B cell (primary cell): ENCODE measurements at regions not wholly inside any gene's neighbourhood (a gene's known extent, or its start where the extent isn't known, plus 50 kb on each side); places are given as distances from the start of the nearest gene placed in this dataset.

Experiments used
- ATAC-seq: fragments of 200-7000 bp; cut with Tn5 transposase; one replicate; pipeline ENCODE4 v1.10.0; 2021; ENCODE audit warnings: low read depth, mild to moderate bottlenecking, moderate number of reproducible peaks, moderate library complexity
- CTCF ChIA-PET: fragments of 350-600 bp; sonication (Branson Sonifier 250); formaldehyde crosslinking; loops from one replicate; lab custom pipeline; 2021; ENCODE audit warnings: antibody characterized with exemption, inconsistent platforms; lab: Charles Lee
- POLR2A ChIA-PET: fragments of 350-600 bp; sonication (Branson Sonifier 250); formaldehyde crosslinking; loops from one replicate; lab custom pipeline; 2021; ENCODE audit warnings: antibody characterized with exemption; lab: Charles Lee
- DNase-seq: peaks from one replicate; pipeline ENCODE4 v3.0.0; 2013
- H2AFZ ChIP-seq: 2 replicates; pipeline ENCODE4 v1.6.1; 2012; ENCODE audit warnings: mild to moderate bottlenecking, low read depth, low read length; ENCODE audit not compliant: insufficient read depth, poor library complexity, severe bottlenecking
- H3K27ac ChIP-seq, 2 donors: 1 replicate in 1 of 2; 2 replicates in 1 of 2; pipeline ENCODE4 v1.5.1; 2012 to 2013; ENCODE audit warnings: low read length in 2 of 2, mild to moderate bottlenecking in 2 of 2, moderate library complexity in 1 of 2
- H3K27me3 ChIP-seq, 4 experiments: fragments of 200-600 bp in 1 of 4; sonication (generic) in 1 of 4; replicated peaks in 1 of 4; 1 replicate in 2 of 4; 2 replicates in 2 of 4; pipeline versions ENCODE4 v1.6.1 to v1.7.0; 2013 to 2016; ENCODE audit warnings: low read length in 3 of 4, mild to moderate bottlenecking in 2 of 4, mixed read lengths in 1 of 4, moderate library complexity in 1 of 4; ENCODE audit not compliant: insufficient read depth in 4 of 4, control insufficient read depth in 3 of 4; ENCODE audit errors: control extremely low read depth in 1 of 4
- H3K36me3 ChIP-seq, 2 experiments: replicated peaks in 1 of 2; 1 replicate in 1 of 2; 2 replicates in 1 of 2; pipeline versions ENCODE4 v1.6.1 to v1.7.1; 2013; ENCODE audit warnings: low read length in 1 of 2; ENCODE audit not compliant: insufficient read depth in 2 of 2, control insufficient read depth in 1 of 2; ENCODE audit errors: control extremely low read depth in 1 of 2, extremely low read depth in 1 of 2
- H3K4me1 ChIP-seq, 2 donors: fragments of 200-600 bp in 1 of 2; sonication (generic) in 1 of 2; 1 replicate in 1 of 2; 2 replicates in 1 of 2; pipeline versions ENCODE4 v1.5.1 to v1.6.1; 2013 to 2017; ENCODE audit warnings: low read length in 2 of 2; ENCODE audit not compliant: control insufficient read depth in 2 of 2, insufficient read depth in 2 of 2
- H3K4me2 ChIP-seq: replicated peaks from 2 replicates; pipeline ENCODE3; 2012; ENCODE audit warnings: mild to moderate bottlenecking, low read depth, low read length; ENCODE audit not compliant: poor library complexity, severe bottlenecking
- H3K4me3 ChIP-seq, 5 experiments: fragments of 200-600 bp in 1 of 5; sonication (generic) in 1 of 5; 1 replicate in 3 of 5; 2 replicates in 2 of 5; pipeline versions ENCODE4 v1.5.1 to v1.7.0; 2011 to 2016; ENCODE audit warnings: low read length in 4 of 5, mild to moderate bottlenecking in 4 of 5, low read depth in 2 of 5, control low read depth in 1 of 5, moderate library complexity in 1 of 5; ENCODE audit not compliant: insufficient read depth in 1 of 5; ENCODE audit errors: control extremely low read depth in 1 of 5, extremely low read depth in 1 of 5
- H3K79me2 ChIP-seq: fragments of 200-600 bp; sonication (generic); one replicate; pipeline ENCODE4 v1.6.0; 2016; ENCODE audit warnings: low read length; ENCODE audit not compliant: control insufficient read depth, insufficient read depth
- H3K9ac ChIP-seq: fragments of 200-600 bp; sonication (generic); 2 replicates; pipeline ENCODE4 v1.6.1; 2017; ENCODE audit warnings: mild to moderate bottlenecking, low read length, moderate library complexity
- H3K9me3 ChIP-seq, 3 donors: one replicate each; pipeline versions ENCODE4 v1.6.1 to v1.7.1; 2013; ENCODE audit warnings: low read length in 2 of 3; ENCODE audit not compliant: control insufficient read depth in 2 of 3, insufficient read depth in 1 of 3; ENCODE audit errors: control extremely low read depth in 1 of 3
- H4K20me1 ChIP-seq: 2 replicates; pipeline ENCODE4 v1.6.0; 2012; ENCODE audit warnings: mild to moderate bottlenecking, low read length; ENCODE audit not compliant: insufficient read depth, control insufficient read depth, poor library complexity, severe bottlenecking
- H3K27ac Mint-ChIP-seq: one replicate; pipeline ENCODE4 v1.8.0; 2021; ENCODE audit warnings: mixed read lengths
- H3K27me3 Mint-ChIP-seq: one replicate; pipeline ENCODE4 v1.8.0; 2021; ENCODE audit warnings: mixed read lengths
- H3K4me1 Mint-ChIP-seq: one replicate; pipeline ENCODE4 v1.8.0; 2021; ENCODE audit warnings: mixed read lengths
- H3K4me3 Mint-ChIP-seq: one replicate; pipeline ENCODE4 v1.8.0; 2021; ENCODE audit warnings: mixed read lengths
- H3K9me3 Mint-ChIP-seq: one replicate; pipeline ENCODE4 v1.8.0; 2022; ENCODE audit warnings: mixed read lengths; ENCODE audit not compliant: insufficient read depth
- EZH2 ChIP-seq: IDR thresholded peaks from 2 replicates; pipeline ENCODE4 v1.6.1; 2012; ENCODE audit warnings: borderline replicate concordance, low read depth, mild to moderate bottlenecking, moderate library complexity, low read length; ENCODE audit not compliant: insufficient read depth, poor library complexity, severe bottlenecking
- WGBS: methylation state at CpG from one replicate; pipeline ENCODE4 v1.1.5; 2013; ENCODE audit warnings: missing lambda C conversion rate; ENCODE audit not compliant: insufficient coverage; 5-methylcytosine and 5-hydroxymethylcytosine counted together
- intact Hi-C: fragments of 100-400 bp; cut with micrococcal nuclease; formaldehyde crosslinking; loops from one replicate; pipeline ENCODE4 v1.10.0; 2022
- TF ChIP-seq, protein P1 (sequence below): fragments of 200-600 bp; IDR thresholded peaks from one replicate; pipeline ENCODE4 v1.8.0; 2022; ENCODE audit warnings: antibody characterized with exemption, mild to moderate bottlenecking

DNA sequence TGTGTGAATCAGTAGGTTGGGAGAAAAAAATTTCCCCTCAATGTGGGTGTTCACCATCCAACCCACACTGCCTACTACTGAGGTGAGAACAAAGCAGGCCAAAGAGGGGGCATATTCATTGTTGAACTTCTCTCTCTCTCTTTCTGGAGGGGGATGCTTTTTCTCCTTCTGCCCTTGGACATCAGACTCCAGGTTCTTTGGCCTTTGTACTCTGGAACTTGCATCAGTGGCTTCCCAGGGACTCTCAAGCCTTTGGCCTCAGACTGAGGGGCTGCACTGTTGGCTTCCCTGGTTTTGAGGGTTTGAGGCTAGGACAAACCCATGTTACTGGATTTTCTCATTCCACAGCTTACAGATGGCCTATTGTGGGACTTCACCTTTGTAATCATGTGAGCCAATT, 417.2 kb downstream of the ELAVL2 start:
- H3K9me3 Mint-ChIP-seq = no peaks in the 10 kb centered on the region
- ChIA-PET CTCF (no interaction called here), POLR2A (no interaction called here)
- ATAC-seq (no peak), DNase-seq (no peak)
- no peak overlapping the region for H3K9ac ChIP-seq
- no peaks in the 10 kb centered on the region for H4K20me1 ChIP-seq
- TF ChIP-seq, protein P1, sequence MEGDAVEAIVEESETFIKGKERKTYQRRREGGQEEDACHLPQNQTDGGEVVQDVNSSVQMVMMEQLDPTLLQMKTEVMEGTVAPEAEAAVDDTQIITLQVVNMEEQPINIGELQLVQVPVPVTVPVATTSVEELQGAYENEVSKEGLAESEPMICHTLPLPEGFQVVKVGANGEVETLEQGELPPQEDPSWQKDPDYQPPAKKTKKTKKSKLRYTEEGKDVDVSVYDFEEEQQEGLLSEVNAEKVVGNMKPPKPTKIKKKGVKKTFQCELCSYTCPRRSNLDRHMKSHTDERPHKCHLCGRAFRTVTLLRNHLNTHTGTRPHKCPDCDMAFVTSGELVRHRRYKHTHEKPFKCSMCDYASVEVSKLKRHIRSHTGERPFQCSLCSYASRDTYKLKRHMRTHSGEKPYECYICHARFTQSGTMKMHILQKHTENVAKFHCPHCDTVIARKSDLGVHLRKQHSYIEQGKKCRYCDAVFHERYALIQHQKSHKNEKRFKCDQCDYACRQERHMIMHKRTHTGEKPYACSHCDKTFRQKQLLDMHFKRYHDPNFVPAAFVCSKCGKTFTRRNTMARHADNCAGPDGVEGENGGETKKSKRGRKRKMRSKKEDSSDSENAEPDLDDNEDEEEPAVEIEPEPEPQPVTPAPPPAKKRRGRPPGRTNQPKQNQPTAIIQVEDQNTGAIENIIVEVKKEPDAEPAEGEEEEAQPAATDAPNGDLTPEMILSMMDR = no peak
- no peak for TF ChIP-seq EZH2
- H3K27me3 Mint-ChIP-seq = no peaks in the 10 kb centered on the region
- H3K27ac ChIP-seq = no peak overlapping the region
- H3K4me1 ChIP-seq = no peaks in the 10 kb centered on the region
- no peaks in the 10 kb centered on the region for H3K4me1 Mint-ChIP-seq
- peaks cover 0 to 4% (median 0%) of the 10 kb centered on the region in 3 donors for H3K9me3 ChIP-seq
- no peak overlapping the region for H3K4me2 ChIP-seq
- no peaks in the 10 kb centered on the region for H3K79me2 ChIP-seq
- intact Hi-C loops = no loop called here
- H2AFZ ChIP-seq = no peak overlapping the region
- no peak overlapping the region for H3K4me3 Mint-ChIP-seq
- no peak overlapping the region for H3K27ac Mint-ChIP-seq
- no peaks in the 10 kb centered on the region for H3K27me3 ChIP-seq
- no peak overlapping the region for H3K4me3 ChIP-seq
- H3K36me3 ChIP-seq = no peaks in the 10 kb centered on the region

DNA sequence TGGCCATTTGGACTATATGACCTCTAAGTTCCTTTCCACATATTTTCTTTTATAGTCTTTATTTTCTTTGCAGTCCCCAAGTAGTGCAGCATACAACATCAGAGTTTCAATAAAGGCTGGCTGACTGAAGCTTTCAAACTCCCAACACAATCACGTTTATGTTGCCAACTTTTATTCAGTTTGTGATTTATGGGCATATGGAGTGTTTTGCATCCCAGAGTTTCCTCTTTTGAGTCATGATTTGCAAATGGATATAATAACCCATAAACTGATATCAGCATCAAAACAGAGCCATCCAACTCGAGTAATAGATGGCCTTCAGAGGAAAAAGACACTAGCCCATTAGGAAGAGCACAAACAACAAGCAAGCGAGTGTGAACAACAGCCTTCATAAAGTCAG, 414.0 kb downstream of the ELAVL2 start:
- no CpG with 5 or more reads among the region's 3 CpGs for WGBS
- Mint-ChIP-seq H3K4me3 (no peak overlapping the region), H3K27ac (no peak overlapping the region), H3K4me1 (no peaks in the 10 kb centered on the region), H3K27me3 (no peaks in the 10 kb centered on the region), H3K9me3 (no peaks in the 10 kb centered on the region)
- Histone ChIP-seq H3K9ac (no peak overlapping the region), H3K4me1 (no peaks in the 10 kb centered on the region), H3K4me3 (no peak overlapping the region), H2AFZ (no peak overlapping the region), H3K4me2 (no peak overlapping the region), H3K36me3 (no peaks in the 10 kb centered on the region), H3K27me3 (no peaks in the 10 kb centered on the region), H3K9me3 (no peaks in the 10 kb centered on the region), H3K27ac (no peak overlapping the region), H4K20me1 (no peaks in the 10 kb centered on the region), H3K79me2 (no peaks in the 10 kb centered on the region)
- TF ChIP-seq, protein P1 = no peak
- TF ChIP-seq EZH2 = no peak
- ChIA-PET POLR2A (no interaction called here), CTCF (no interaction called here)
- DNase-seq (no peak), ATAC-seq (no peak)
- intact Hi-C loops = no loop called here
